Choroid plexus epithelial cell (primary cell): ENCODE measurements at regions not wholly inside any gene's neighbourhood (a gene's known extent, or its start where the extent isn't known, plus 50 kb on each side); places are given as distances from the start of the nearest gene placed in this dataset.

Experiments
- DNase-seq: peaks from one replicate; pipeline ENCODE4 v3.0.0-alpha.2; 2010; ENCODE audit warnings: low read depth
- H3K4me3 ChIP-seq: 2 replicates; pipeline ENCODE4 v1.5.1; 2011; ENCODE audit warnings: low read depth, mild to moderate bottlenecking, control low read depth, low read length, moderate library complexity
- CTCF ChIP-seq: conservative IDR thresholded peaks from 2 replicates; pipeline ENCODE4 v1.5.1; 2011; ENCODE audit warnings: low read depth, mild to moderate bottlenecking, control low read depth, inconsistent platforms, low read length, moderate library complexity

GRCh38 chr10:128435811-128436210 is 309.6 kb upstream of the MKI67 start:
- no peak overlapping the region for H3K4me3 ChIP-seq
- DNase-seq, result no peak

GRCh38 chr10:128437786-128438345 is 311.6 kb upstream of the MKI67 start:
- no peak for DNase-seq
- H3K4me3 ChIP-seq, result no peak overlapping the region
- no peak for TF ChIP-seq CTCF

More at GRCh38 chr10:128435811-128436210, 309.6 kb upstream of the MKI67 start:
- TF ChIP-seq CTCF, result no peak

- TF ChIP-seq CTCF, result no peak
- H3K4me3 ChIP-seq, result no peak overlapping the region
- DNase-seq, result no peak
Observed at GRCh38 chr10:128438417-128439063, 312.3 kb upstream of the MKI67 start.

- TF ChIP-seq CTCF, result no peak
Observed at GRCh38 chr10:128440513-128441160, 314.4 kb upstream of the MKI67 start.

GRCh38 chr10:128443925-128444518 is 317.8 kb upstream of the MKI67 start:
- DNase-seq, result no peak
- TF ChIP-seq CTCF, result no peak
- no peak overlapping the region for H3K4me3 ChIP-seq

More at GRCh38 chr10:128440513-128441160, 314.4 kb upstream of the MKI67 start:
- no peak for DNase-seq
- no peak overlapping the region for H3K4me3 ChIP-seq

- no peak for TF ChIP-seq CTCF
- H3K4me3 ChIP-seq, result no peak overlapping the region
- DNase-seq, result no peak
Observed at GRCh38 chr10:128448796-128449195, 322.6 kb upstream of the MKI67 start.
